ENCODE measurements at regions not wholly inside any gene's neighbourhood (a gene's known extent, or its start where the extent isn't known, plus 50 kb on each side); places are given as distances from the start of the nearest gene placed in this dataset.

DNA sequence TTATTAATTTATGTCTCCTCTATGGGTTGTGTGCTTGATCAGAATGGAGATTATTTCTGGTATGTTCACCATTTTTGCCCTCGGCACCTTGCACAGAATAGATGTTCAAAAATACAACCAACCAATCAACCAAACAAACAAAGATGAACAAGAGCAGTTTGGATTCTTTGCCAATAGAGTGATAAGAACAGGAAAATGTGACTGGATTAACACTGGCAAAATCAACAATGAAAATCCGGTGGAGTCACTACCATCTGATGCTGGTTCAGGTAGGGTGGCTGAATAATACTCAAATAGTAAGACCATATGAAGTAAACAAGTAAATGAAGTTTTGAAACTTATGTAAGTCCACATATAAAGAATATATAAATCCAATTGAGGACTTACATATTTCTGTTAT lies 685.0 kb upstream of the EPHA5 start:
- Histone ChIP-seq H3K4me1 (ENCODE audit: control insufficient read depth, low read depth, low read length) (no peaks in the 10 kb centered on the region), H3K4me3 (ENCODE audit: low read length) (no peak overlapping the region), H3K9me3 (ENCODE audit: control insufficient read depth, low read depth, low read length) (no peaks in the 10 kb centered on the region), H3K27me3 (ENCODE audit: control insufficient read depth, insufficient read depth, low read length) (no peaks in the 10 kb centered on the region), H3K27ac (ENCODE audit: low read length) (no peak overlapping the region), H3K36me3 (ENCODE audit: control insufficient read depth, low read depth, low read length) (no peaks in the 10 kb centered on the region), H3K9ac (ENCODE audit: low read length) (no peak overlapping the region)

DNA sequence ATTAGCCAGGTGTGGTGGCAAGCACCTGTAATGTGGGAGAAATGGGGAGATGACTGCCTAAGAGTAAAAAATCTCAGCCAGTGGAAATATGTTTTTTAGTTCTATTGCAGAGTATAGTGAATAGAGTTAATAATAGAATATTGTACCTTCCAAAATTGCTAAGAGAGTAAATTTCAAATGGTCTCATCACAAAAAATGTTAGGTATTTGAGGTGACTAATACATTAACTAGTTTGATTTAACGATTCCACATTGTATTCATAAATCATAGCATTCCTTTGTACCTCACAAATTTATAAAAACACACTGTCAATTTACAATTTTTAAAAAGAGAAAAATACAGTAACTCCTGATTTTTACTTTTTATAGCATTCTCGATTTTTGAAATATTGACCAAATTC lies 681.5 kb upstream of the EPHA5 start:
- Histone ChIP-seq H3K9me3 (ENCODE audit: control insufficient read depth, low read depth, low read length) (no peaks in the 10 kb centered on the region), H3K4me1 (ENCODE audit: control insufficient read depth, low read depth, low read length) (no peaks in the 10 kb centered on the region), H3K9ac (ENCODE audit: low read length) (no peak overlapping the region), H3K36me3 (ENCODE audit: control insufficient read depth, low read depth, low read length) (no peaks in the 10 kb centered on the region), H3K27me3 (ENCODE audit: control insufficient read depth, insufficient read depth, low read length) (no peaks in the 10 kb centered on the region), H3K4me3 (ENCODE audit: low read length) (no peak overlapping the region), H3K27ac (ENCODE audit: low read length) (no peak overlapping the region)

DNA sequence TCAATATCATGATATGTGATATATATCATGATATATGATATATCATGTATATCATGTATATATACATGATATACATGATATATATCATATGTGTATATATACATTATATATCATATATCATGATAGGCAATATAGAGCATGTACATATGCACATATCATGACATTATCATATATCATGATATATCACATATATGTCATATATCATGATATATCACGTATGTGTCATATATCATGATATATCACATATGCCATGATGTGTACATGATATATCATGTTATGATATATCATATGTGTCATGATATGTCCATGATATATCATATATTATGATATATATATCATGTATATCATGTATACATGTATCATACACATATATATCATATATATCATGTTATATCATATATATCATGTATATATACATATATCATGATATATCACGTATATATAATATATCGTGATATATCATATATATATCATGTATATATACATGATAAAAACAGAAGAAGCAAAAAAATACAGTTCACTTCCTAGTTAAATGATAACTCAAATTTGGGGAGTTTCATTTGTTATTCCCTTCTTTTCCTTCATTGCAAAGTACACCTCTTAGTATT lies 670.1 kb upstream of the EPHA5 start:
- H3K4me1 ChIP-seq (ENCODE audit: control insufficient read depth, low read depth, low read length) = no peaks in the 10 kb centered on the region

DNA sequence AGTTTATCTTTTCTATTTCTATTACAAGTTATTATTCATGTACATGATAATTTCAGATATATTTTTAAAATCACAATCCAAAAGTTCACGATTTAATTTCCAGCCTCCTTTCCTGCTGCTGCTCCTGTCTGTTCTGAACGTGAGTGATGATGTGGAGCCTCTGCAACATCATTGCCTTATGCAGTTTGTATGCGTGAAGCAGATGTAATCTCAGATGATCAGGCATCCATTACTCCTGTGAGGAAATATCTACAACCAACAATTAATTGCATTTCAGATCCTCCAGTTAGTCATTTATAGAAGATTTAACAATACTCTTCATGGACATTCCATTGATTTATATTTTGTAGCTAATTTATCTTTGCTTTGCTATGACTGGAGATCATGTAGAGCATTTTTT lies 668.7 kb upstream of the EPHA5 start:
- no peaks in the 10 kb centered on the region for H3K27me3 ChIP-seq (ENCODE audit: control insufficient read depth, insufficient read depth, low read length)
- no peak overlapping the region for H3K27ac ChIP-seq (ENCODE audit: low read length)
- no peaks in the 10 kb centered on the region for H3K9me3 ChIP-seq (ENCODE audit: control insufficient read depth, low read depth, low read length)
- no peak overlapping the region for H3K9ac ChIP-seq (ENCODE audit: low read length)
- no peaks in the 10 kb centered on the region for H3K36me3 ChIP-seq (ENCODE audit: control insufficient read depth, low read depth, low read length)
- H3K4me1 ChIP-seq (ENCODE audit: control insufficient read depth, low read depth, low read length) = no peaks in the 10 kb centered on the region
- no peak overlapping the region for H3K4me3 ChIP-seq (ENCODE audit: low read length)

More for the DNA sequence above, 670.1 kb upstream of the EPHA5 start:
- Histone ChIP-seq H3K27me3 (ENCODE audit: control insufficient read depth, insufficient read depth, low read length) (no peaks in the 10 kb centered on the region), H3K9ac (ENCODE audit: low read length) (no peak overlapping the region), H3K9me3 (ENCODE audit: control insufficient read depth, low read depth, low read length) (no peaks in the 10 kb centered on the region), H3K27ac (ENCODE audit: low read length) (no peak overlapping the region), H3K36me3 (ENCODE audit: control insufficient read depth, low read depth, low read length) (no peaks in the 10 kb centered on the region), H3K4me3 (ENCODE audit: low read length) (no peak overlapping the region)

DNA sequence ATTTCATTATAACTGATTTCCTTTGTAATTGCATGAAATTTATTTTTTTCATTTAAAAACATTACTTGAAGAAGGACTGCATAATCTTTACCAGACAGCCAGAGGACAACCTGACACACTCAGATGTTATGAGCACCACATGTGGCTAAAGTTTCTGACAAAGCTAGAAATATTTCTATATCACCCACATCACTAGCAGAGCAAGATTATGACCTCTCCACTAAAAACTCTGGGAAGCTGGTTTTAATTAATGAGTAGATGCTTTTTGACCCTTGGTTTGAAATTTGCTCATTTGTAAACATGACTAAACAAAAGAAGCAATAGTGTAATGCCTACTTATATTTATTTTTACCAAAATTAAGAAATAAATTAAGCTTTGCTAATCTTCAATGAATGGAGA lies 661.5 kb upstream of the EPHA5 start:
- Histone ChIP-seq H3K9ac (ENCODE audit: low read length) (no peak overlapping the region), H3K27me3 (ENCODE audit: control insufficient read depth, insufficient read depth, low read length) (no peaks in the 10 kb centered on the region), H3K36me3 (ENCODE audit: control insufficient read depth, low read depth, low read length) (no peaks in the 10 kb centered on the region), H3K27ac (ENCODE audit: low read length) (no peak overlapping the region), H3K4me3 (ENCODE audit: low read length) (no peak overlapping the region), H3K9me3 (ENCODE audit: control insufficient read depth, low read depth, low read length) (no peaks in the 10 kb centered on the region), H3K4me1 (ENCODE audit: control insufficient read depth, low read depth, low read length) (no peaks in the 10 kb centered on the region)

DNA sequence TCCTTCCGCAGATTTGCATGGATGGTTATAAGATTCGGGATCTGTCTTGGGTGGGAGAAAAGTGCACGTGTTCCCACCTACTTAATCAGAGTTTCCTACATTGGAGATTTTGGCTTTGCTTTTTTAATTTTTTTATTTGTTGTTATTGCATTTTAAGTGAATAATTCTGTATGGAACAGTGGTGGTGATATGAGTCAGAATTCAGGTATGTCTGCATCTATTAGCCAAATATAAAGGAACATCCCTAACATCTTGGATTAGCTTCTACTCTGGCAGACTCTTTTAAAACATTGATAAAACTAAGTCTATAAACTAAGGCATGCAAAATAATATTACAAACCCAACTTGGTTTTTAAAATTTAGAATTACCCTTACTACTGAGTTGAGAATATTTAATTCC lies 659.8 kb upstream of the EPHA5 start:
- no peak overlapping the region for H3K9ac ChIP-seq (ENCODE audit: low read length)
- no peaks in the 10 kb centered on the region for H3K27me3 ChIP-seq (ENCODE audit: control insufficient read depth, insufficient read depth, low read length)
- no peak overlapping the region for H3K4me3 ChIP-seq (ENCODE audit: low read length)
- H3K4me1 ChIP-seq (ENCODE audit: control insufficient read depth, low read depth, low read length) = no peaks in the 10 kb centered on the region
- no peaks in the 10 kb centered on the region for H3K36me3 ChIP-seq (ENCODE audit: control insufficient read depth, low read depth, low read length)
- H3K27ac ChIP-seq (ENCODE audit: low read length) = no peak overlapping the region
- H3K9me3 ChIP-seq (ENCODE audit: control insufficient read depth, low read depth, low read length) = no peaks in the 10 kb centered on the region

DNA sequence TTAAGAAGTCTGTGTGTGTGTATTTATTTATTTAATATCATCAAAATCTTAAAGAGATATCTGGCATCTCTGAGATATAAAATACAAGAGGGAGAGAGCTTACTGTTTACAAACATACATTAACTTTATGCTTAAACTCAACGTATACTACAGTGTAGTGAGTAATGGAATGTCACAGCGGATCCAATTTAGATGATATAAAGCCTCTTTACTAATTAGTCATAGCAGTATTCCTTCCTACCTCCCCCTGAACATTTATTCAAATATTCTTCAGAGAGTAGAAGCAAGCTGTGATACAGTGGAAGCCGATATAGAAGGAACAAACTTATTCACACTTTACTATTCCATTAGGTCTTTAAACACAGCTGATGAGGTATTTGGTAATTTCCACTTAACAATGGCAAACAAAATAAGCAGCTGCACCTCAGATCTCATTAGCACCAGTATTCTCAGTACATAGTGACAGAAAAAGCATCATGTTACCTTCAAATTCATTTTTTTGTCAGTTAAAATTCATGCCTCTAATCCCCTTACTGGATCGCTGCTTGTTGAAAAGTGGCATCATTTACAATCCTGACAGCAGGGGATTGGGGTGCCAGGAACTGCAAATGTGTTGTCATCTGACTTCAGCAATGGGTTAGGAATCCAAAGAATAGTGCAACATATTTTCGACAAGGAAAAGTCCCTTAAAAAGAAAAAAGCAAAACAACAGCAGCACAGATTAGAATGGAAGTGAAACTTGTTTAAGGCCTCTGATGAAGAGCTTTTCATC lies 658.7 kb upstream of the EPHA5 start:
- Histone ChIP-seq H3K27ac (ENCODE audit: low read length) (no peak overlapping the region), H3K9ac (ENCODE audit: low read length) (no peak overlapping the region), H3K4me1 (ENCODE audit: control insufficient read depth, low read depth, low read length) (no peaks in the 10 kb centered on the region), H3K36me3 (ENCODE audit: control insufficient read depth, low read depth, low read length) (no peaks in the 10 kb centered on the region), H3K9me3 (ENCODE audit: control insufficient read depth, low read depth, low read length) (no peaks in the 10 kb centered on the region), H3K27me3 (ENCODE audit: control insufficient read depth, insufficient read depth, low read length) (no peaks in the 10 kb centered on the region), H3K4me3 (ENCODE audit: low read length) (no peak overlapping the region)

DNA sequence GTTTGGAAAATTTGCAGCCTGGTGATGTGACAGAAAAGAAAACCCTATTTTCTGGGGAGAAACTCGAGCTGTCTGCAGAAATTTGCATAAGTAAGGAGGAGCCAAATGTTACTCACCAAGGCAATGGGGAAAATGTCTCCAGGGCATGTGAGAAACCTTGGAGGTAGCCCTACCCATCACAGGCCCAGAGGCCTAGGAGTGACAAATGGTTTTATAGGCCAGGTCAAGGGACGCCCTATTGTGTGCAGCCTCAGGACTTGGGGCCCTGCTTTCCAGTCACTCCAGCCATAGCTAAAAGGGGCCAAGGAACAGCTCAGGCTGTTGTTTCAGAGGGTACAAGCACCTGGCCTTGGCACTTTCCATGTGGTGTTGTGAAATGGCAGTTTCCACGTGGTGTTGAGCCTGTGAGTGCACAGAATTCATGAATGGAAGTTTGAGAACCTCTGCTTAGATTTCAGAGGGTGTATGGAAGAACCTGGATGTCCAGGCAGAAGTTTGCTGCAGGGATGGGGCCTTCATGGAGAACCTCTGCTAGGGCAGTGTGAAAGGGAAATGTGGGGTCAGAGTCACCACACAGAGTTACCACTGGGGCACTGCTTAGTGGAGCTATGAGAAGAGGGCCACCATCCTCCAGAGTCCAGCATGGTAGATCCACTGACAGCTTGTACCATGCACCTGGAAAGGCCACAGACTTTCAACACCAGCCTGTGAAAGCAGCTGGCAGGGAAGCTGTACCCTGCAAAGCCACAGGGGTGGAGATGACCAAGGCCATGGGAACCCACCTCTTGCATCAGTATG lies 637.6 kb upstream of the EPHA5 start:
- no peaks in the 10 kb centered on the region for H3K27me3 ChIP-seq (ENCODE audit: control insufficient read depth, insufficient read depth, low read length)
- H3K9ac ChIP-seq (ENCODE audit: low read length) = no peak overlapping the region
- no peaks in the 10 kb centered on the region for H3K4me1 ChIP-seq (ENCODE audit: control insufficient read depth, low read depth, low read length)
- no peak overlapping the region for H3K27ac ChIP-seq (ENCODE audit: low read length)
- H3K4me3 ChIP-seq (ENCODE audit: low read length) = no peak overlapping the region
- H3K36me3 ChIP-seq (ENCODE audit: control insufficient read depth, low read depth, low read length) = no peaks in the 10 kb centered on the region
- H3K9me3 ChIP-seq (ENCODE audit: control insufficient read depth, low read depth, low read length) = peaks cover 12% of the 10 kb centered on the region

DNA sequence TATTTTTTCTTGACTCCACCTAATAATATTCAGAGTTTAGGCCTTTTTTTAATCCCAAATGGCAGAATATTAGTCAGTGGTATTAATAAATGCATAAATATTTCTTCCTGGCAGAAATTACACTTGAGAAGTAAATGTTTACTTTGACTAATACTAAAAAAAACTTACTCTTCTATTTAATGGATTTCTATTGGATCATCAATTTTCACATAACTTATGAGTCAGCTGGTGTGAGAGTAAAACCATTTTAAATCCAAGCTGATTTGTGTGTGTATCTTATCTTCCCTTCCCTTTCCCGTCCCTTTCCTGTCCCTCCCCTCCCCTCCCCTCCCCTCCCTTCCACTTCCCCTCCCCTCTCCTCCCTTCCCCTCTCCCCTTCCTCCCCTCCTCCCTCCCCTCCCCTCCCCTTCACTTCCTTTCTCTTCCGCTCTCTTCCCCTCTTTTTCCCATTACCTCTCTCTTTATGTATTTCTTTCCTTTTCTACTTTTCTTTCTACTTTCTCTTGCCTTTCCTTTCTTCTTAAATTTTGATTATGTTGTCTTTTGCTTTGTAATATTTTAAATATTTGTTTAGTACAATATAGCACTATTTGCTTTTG lies 630.1 kb upstream of the EPHA5 start:
- Histone ChIP-seq H3K36me3 (ENCODE audit: control insufficient read depth, low read depth, low read length) (no peaks in the 10 kb centered on the region), H3K4me1 (ENCODE audit: control insufficient read depth, low read depth, low read length) (no peaks in the 10 kb centered on the region), H3K27ac (ENCODE audit: low read length) (no peak overlapping the region), H3K9ac (ENCODE audit: low read length) (no peak overlapping the region), H3K9me3 (ENCODE audit: control insufficient read depth, low read depth, low read length) (no peaks in the 10 kb centered on the region), H3K27me3 (ENCODE audit: control insufficient read depth, insufficient read depth, low read length) (no peaks in the 10 kb centered on the region), H3K4me3 (ENCODE audit: low read length) (no peak overlapping the region)

DNA sequence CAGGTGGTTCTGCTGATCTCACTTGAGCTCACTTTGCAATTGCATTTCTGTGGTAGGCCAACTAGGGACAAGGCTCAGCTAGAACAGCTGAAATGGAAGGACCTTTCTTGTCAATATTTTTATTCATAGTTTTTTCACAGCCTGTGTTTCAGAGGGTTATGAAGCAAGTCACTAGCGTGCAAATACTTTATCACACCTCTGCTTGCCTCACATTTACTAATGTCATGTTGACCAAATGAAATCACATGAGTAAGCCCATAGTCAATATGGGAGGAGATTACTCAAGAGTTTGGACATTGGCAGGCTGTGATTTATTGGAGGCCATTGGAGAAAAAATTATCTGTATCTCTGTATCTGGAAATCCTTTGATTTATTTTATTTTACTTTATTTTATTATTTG lies 628.3 kb upstream of the EPHA5 start:
- Histone ChIP-seq H3K4me1 (ENCODE audit: control insufficient read depth, low read depth, low read length) (peaks cover 6% of the 10 kb centered on the region), H3K9me3 (ENCODE audit: control insufficient read depth, low read depth, low read length) (no peaks in the 10 kb centered on the region), H3K36me3 (ENCODE audit: control insufficient read depth, low read depth, low read length) (no peaks in the 10 kb centered on the region), H3K27me3 (ENCODE audit: control insufficient read depth, insufficient read depth, low read length) (no peaks in the 10 kb centered on the region), H3K4me3 (ENCODE audit: low read length) (no peak overlapping the region), H3K9ac (ENCODE audit: low read length) (no peak overlapping the region), H3K27ac (ENCODE audit: low read length) (no peak overlapping the region)

DNA sequence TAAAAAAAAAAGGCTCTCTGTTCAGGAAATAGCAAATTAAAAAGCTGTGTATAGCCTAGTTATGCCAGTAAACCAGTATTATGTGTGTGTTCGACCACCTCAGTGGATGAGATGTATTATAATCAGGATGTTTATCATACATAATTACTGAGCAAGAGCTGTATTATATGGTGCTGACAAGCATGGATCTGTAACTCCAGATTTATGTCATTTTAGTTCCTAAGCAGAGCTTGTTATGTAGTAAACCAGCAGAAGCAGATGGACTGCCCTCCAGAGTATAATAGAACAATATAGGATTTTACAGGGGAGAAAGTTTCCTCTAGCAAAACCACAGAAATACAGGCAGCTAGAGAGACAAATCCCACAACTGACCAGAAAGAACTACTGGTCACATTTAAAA lies 627.4 kb upstream of the EPHA5 start:
- Histone ChIP-seq H3K9me3 (ENCODE audit: control insufficient read depth, low read depth, low read length) (no peaks in the 10 kb centered on the region), H3K27ac (ENCODE audit: low read length) (no peak overlapping the region), H3K36me3 (ENCODE audit: control insufficient read depth, low read depth, low read length) (no peaks in the 10 kb centered on the region), H3K27me3 (ENCODE audit: control insufficient read depth, insufficient read depth, low read length) (no peaks in the 10 kb centered on the region), H3K4me3 (ENCODE audit: low read length) (no peak overlapping the region), H3K4me1 (ENCODE audit: control insufficient read depth, low read depth, low read length) (peaks cover 6% of the 10 kb centered on the region), H3K9ac (ENCODE audit: low read length) (no peak overlapping the region)

Data from iPS-18a (cell line).